Choroid plexus epithelial cell (primary cell): ENCODE measurements at regions not wholly inside any gene's neighbourhood (a gene's known extent, or its start where the extent isn't known, plus 50 kb on each side); places are given as distances from the start of the nearest gene placed in this dataset.

Experiments
- DNase-seq: peaks from one replicate; pipeline ENCODE4 v3.0.0-alpha.2; 2010; ENCODE audit warnings: low read depth
- H3K4me3 ChIP-seq: 2 replicates; pipeline ENCODE4 v1.5.1; 2011; ENCODE audit warnings: low read depth, mild to moderate bottlenecking, control low read depth, low read length, moderate library complexity
- CTCF ChIP-seq: conservative IDR thresholded peaks from 2 replicates; pipeline ENCODE4 v1.5.1; 2011; ENCODE audit warnings: low read depth, mild to moderate bottlenecking, control low read depth, inconsistent platforms, low read length, moderate library complexity

- DNase-seq = peak; percentile 4
- H3K4me3 ChIP-seq = no peak overlapping the region
- no peak for TF ChIP-seq CTCF
Measured at GRCh38 chr18:45402485-45403056, 212.7 kb upstream of the SLC14A2 start.

GRCh38 chr18:45403341-45404049, 211.8 kb upstream of the SLC14A2 start:
- no peak overlapping the region for H3K4me3 ChIP-seq
- DNase-seq = no peak
- TF ChIP-seq CTCF = no peak

DNA sequence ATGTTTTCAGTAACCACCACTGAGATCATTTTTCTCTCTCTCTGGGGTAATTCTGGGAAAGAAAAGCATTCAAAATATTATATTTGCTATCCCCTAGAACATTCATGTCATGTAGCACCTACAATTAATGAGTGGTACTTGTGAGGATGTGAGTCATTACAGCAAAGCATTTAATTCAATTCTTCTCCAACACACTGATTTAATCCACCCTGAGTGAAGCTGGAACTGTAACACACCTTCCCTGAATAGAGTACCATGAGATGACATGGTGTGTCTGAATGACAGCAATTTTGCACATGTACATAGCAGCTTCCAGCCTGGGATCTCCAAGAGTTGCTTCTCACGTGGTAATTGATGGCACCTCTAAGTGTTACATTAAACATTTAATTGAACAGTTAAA, 207.1 kb upstream of the SLC14A2 start:
- TF ChIP-seq CTCF = no peak
- DNase-seq = no peak
- no peak overlapping the region for H3K4me3 ChIP-seq

- TF ChIP-seq CTCF = no peak
- no peak for DNase-seq
Measured at GRCh38 chr18:45409971-45410370, 205.3 kb upstream of the SLC14A2 start.

DNA sequence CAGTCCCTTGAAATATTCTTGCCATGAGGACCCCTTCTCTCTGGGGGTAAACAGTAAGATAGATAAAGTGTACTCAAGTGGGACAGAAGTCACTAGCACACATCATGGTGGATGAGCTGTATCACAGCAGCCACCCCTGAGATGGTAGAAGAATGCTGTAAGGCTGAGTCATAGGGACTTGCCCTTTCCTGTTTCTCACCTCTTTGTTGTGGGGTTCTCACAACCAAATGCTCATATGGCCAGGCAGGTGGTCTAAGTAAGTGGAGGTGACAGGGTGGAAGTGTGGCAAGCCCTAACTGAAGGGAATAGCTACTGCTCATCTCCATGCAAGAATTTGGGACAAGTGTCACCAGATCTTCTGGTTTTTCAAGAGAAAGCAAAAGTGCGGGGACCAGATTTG, 202.7 kb upstream of the SLC14A2 start:
- no peak for TF ChIP-seq CTCF
- DNase-seq = peak; percentile 4
- H3K4me3 ChIP-seq = no peak overlapping the region

More at GRCh38 chr18:45409971-45410370, 205.3 kb upstream of the SLC14A2 start:
- no peak overlapping the region for H3K4me3 ChIP-seq

DNA sequence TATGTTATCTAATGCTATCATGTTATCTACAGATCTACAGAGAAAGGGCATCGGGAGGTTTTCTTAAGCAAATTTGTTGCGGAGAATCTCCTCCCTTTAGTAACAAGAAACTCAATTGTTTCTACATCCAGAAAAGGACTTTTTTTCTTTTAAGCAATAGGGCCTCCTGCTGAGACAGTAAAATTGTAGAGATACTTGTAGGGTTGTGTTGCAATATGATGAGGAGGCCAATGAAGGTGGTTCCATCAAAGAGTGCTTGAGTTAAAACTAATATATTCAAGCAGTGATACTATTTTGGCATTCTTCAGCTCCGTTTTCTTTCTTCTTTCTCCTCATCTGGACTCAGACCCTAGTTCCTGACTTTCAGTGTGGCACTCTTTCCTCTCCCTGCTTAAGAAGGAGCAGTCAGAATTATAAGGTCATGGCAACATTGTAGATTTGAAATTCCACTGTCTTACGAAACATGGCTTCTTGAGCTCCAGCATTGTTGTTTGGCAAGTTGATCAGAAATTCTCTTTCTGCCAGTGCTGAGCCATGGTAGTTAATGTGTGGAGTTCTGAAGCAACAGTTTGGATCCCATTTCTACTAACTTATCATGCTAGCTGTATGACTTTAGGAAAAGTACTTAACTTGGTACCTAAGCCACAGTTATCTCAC, 202.0 kb upstream of the SLC14A2 start:
- no peak overlapping the region for H3K4me3 ChIP-seq
- DNase-seq = peak; percentile 64
- TF ChIP-seq CTCF = no peak
